HUES6 (cell line): ENCODE measurements at regions not wholly inside any gene's neighbourhood (a gene's known extent, or its start where the extent isn't known, plus 50 kb on each side); places are given as distances from the start of the nearest gene placed in this dataset.
"Not testable (repeated sequence)": the region's sequence is repeated elsewhere in the genome, so short reads cannot be mapped to it uniquely, and the experiment has no call there.

ENCODE experiments used
- H3K27ac ChIP-seq: 2 replicates; pipeline ENCODE4 v1.7.0; 2013; ENCODE audit warnings: low read depth, mild to moderate bottlenecking, low read length, inconsistent platforms
- H3K27me3 ChIP-seq: 2 replicates; pipeline ENCODE4 v1.6.1; 2013; ENCODE audit warnings: low read length; ENCODE audit not compliant: control insufficient read depth, insufficient read depth
- H3K36me3 ChIP-seq: 2 replicates; pipeline ENCODE4 v1.6.1; 2013; ENCODE audit warnings: low read length; ENCODE audit not compliant: control insufficient read depth, insufficient read depth
- H3K4me1 ChIP-seq: 2 replicates; pipeline ENCODE4 v1.6.1; 2013; ENCODE audit warnings: low read length; ENCODE audit not compliant: control insufficient read depth, insufficient read depth
- H3K4me3 ChIP-seq: 2 replicates; pipeline ENCODE4 v1.5.1; 2013; ENCODE audit warnings: low read depth, low read length
- H3K9ac ChIP-seq: one replicate; pipeline ENCODE4 v1.6.1; 2013; ENCODE audit warnings: mild to moderate bottlenecking, low read length
- H3K9me3 ChIP-seq: 2 replicates; pipeline ENCODE4 v1.6.1; 2013; ENCODE audit warnings: low read depth, low read length; ENCODE audit not compliant: control insufficient read depth, insufficient read depth

GRCh38 chr13:50230662-50230978, 215.4 kb downstream of the KCNRG start:
- Histone ChIP-seq H3K4me1 (peaks cover 15% of the 10 kb centered on the region), H3K9ac (no peak overlapping the region), H3K9me3 (peaks cover 7% of the 10 kb centered on the region), H3K27me3 (no peaks in the 10 kb centered on the region), H3K4me3 (no peak overlapping the region), H3K36me3 (no peaks in the 10 kb centered on the region), H3K27ac (no peak overlapping the region)

GRCh38 chr13:50233574-50233973, 218.3 kb downstream of the KCNRG start:
- not testable (repeated sequence) for H3K9ac ChIP-seq, H3K36me3 ChIP-seq, H3K27ac ChIP-seq, H3K4me1 ChIP-seq, H3K4me3 ChIP-seq, H3K9me3 ChIP-seq, H3K27me3 ChIP-seq

- Histone ChIP-seq H3K4me3 (no peak overlapping the region), H3K4me1 (peaks cover 3% of the 10 kb centered on the region; the same call in 1 of the 2 replicates), H3K27ac (no peak overlapping the region), H3K9me3 (peaks cover 7% of the 10 kb centered on the region), H3K27me3 (no peaks in the 10 kb centered on the region), H3K36me3 (no peaks in the 10 kb centered on the region), H3K9ac (no peak overlapping the region)
Observed at GRCh38 chr13:50235604-50236342, 220.5 kb downstream of the KCNRG start.

GRCh38 chr13:50236898-50237318, 221.7 kb downstream of the KCNRG start:
- Histone ChIP-seq H3K9ac (no peak overlapping the region), H3K27me3 (no peaks in the 10 kb centered on the region), H3K9me3 (peaks cover 7% of the 10 kb centered on the region), H3K4me3 (no peak overlapping the region), H3K27ac (no peak overlapping the region), H3K4me1 (peaks cover 3% of the 10 kb centered on the region; the same call in 1 of the 2 replicates), H3K36me3 (no peaks in the 10 kb centered on the region)

- peaks cover 2% of the 10 kb centered on the region for H3K9me3 ChIP-seq
- no peak overlapping the region for H3K4me3 ChIP-seq
- no peaks in the 10 kb centered on the region for H3K36me3 ChIP-seq
- peaks cover 3% of the 10 kb centered on the region; the same call in 1 of the 2 replicates for H3K4me1 ChIP-seq
- no peaks in the 10 kb centered on the region for H3K27me3 ChIP-seq
- H3K27ac ChIP-seq = no peak overlapping the region
- no peak overlapping the region for H3K9ac ChIP-seq
Observed at GRCh38 chr13:50238922-50239321, 223.7 kb downstream of the KCNRG start.

GRCh38 chr13:50241479-50241878, 226.2 kb downstream of the KCNRG start:
- Histone ChIP-seq H3K4me1 (no peaks in the 10 kb centered on the region), H3K9ac (no peak overlapping the region), H3K4me3 (no peak overlapping the region), H3K27ac (no peak overlapping the region), H3K27me3 (no peaks in the 10 kb centered on the region), H3K36me3 (no peaks in the 10 kb centered on the region), H3K9me3 (no peaks in the 10 kb centered on the region)

- no peaks in the 10 kb centered on the region for H3K27me3 ChIP-seq
- no peak overlapping the region for H3K4me3 ChIP-seq
- H3K36me3 ChIP-seq = no peaks in the 10 kb centered on the region
- H3K9me3 ChIP-seq = no peaks in the 10 kb centered on the region
- no peak overlapping the region for H3K27ac ChIP-seq
- no peak overlapping the region for H3K9ac ChIP-seq
- H3K4me1 ChIP-seq = no peaks in the 10 kb centered on the region
Observed at GRCh38 chr13:50243931-50244330, 228.7 kb downstream of the KCNRG start.

GRCh38 chr13:50244355-50244712, 229.1 kb downstream of the KCNRG start:
- no peak overlapping the region for H3K9ac ChIP-seq
- no peak overlapping the region for H3K27ac ChIP-seq
- H3K4me1 ChIP-seq = no peaks in the 10 kb centered on the region
- H3K36me3 ChIP-seq = no peaks in the 10 kb centered on the region
- H3K4me3 ChIP-seq = no peak overlapping the region
- H3K27me3 ChIP-seq = no peaks in the 10 kb centered on the region
- no peaks in the 10 kb centered on the region for H3K9me3 ChIP-seq

- Histone ChIP-seq H3K9ac (no peak overlapping the region), H3K27ac (no peak overlapping the region), H3K9me3 (no peaks in the 10 kb centered on the region), H3K27me3 (no peaks in the 10 kb centered on the region), H3K4me3 (no peak overlapping the region), H3K4me1 (no peaks in the 10 kb centered on the region), H3K36me3 (no peaks in the 10 kb centered on the region)
Observed at GRCh38 chr13:50244713-50245574, 229.7 kb downstream of the KCNRG start.

- no peak overlapping the region for H3K27ac ChIP-seq
- H3K9me3 ChIP-seq = no peaks in the 10 kb centered on the region
- H3K36me3 ChIP-seq = no peaks in the 10 kb centered on the region
- no peak overlapping the region for H3K4me3 ChIP-seq
- no peaks in the 10 kb centered on the region for H3K27me3 ChIP-seq
- H3K4me1 ChIP-seq = no peaks in the 10 kb centered on the region
- H3K9ac ChIP-seq = no peak overlapping the region
Observed at GRCh38 chr13:50247223-50247622, 232.0 kb downstream of the KCNRG start.

- H3K4me1 ChIP-seq = no peaks in the 10 kb centered on the region
- no peaks in the 10 kb centered on the region for H3K27me3 ChIP-seq
- no peak overlapping the region for H3K9ac ChIP-seq
- H3K9me3 ChIP-seq = no peaks in the 10 kb centered on the region
- H3K36me3 ChIP-seq = no peaks in the 10 kb centered on the region
- H3K27ac ChIP-seq = no peak overlapping the region
- no peak overlapping the region for H3K4me3 ChIP-seq
Observed at GRCh38 chr13:50248516-50249143, 233.4 kb downstream of the KCNRG start.
